GM12878 (cell line): ENCODE measurements at regions not wholly inside any gene's neighbourhood (a gene's known extent, or its start where the extent isn't known, plus 50 kb on each side); places are given as distances from the start of the nearest gene placed in this dataset.
A peak's percentile ranks its signal among the peaks of the same experiment; 100 is the strongest.

ENCODE experiments used
- ATAC-seq: fragments of 200-7000 bp; cut with Tn5 transposase; 3 replicates; pipeline ENCODE4 v1.9.1; 2020; ENCODE audit warnings: mild to moderate bottlenecking, moderate library complexity
- BruUV-seq: library from RNA; stranded (reverse); fragments of 400-500 nt; replicated peaks from 2 replicates; lab custom pipeline; 2021; lab: Mats Ljungman, UMichigan
- CTCF ChIA-PET: fragments of 300-600 bp; sonication (Branson Sonifier 250); formaldehyde crosslinking; extraction: SDS; loops from one replicate; lab custom pipeline; 2021; ENCODE audit warnings: inconsistent platforms; lab: Yijun Ruan, JAX
- POLR2A ChIA-PET: fragments of 350-600 bp; formaldehyde crosslinking; extraction: SDS; loops from one replicate; lab custom pipeline; 2021; ENCODE audit warnings: inconsistent platforms; lab: Charles Lee
- RAD21 ChIA-PET: fragments of 300-600 bp; sonication (Branson Sonifier 250); formaldehyde crosslinking; loops from one replicate; lab custom pipeline; 2023; ENCODE audit warnings: antibody characterized with exemption; ENCODE audit not compliant: unreplicated experiment; lab: Charles Lee
- SMC1A ChIA-PET: fragments of 300-600 bp; sonication (Branson Sonifier 250); formaldehyde crosslinking; loops from one replicate; lab custom pipeline; 2023; ENCODE audit not compliant: unreplicated experiment, uncharacterized antibody; lab: Charles Lee
- DNase-seq: peaks from one replicate; pipeline ENCODE4 v3.0.0-alpha.2; 2011; ENCODE audit warnings: low read depth, low spot score
- FAIRE-seq: peaks from 3 replicates; lab custom pipeline; 2011; peaks lifted over from hg19 to GRCh38; lab: Jason Lieb, UNC
- H2AFZ ChIP-seq: 2 replicates; pipeline ENCODE4 v1.6.0; 2011; ENCODE audit warnings: low read depth, low read length, control low read depth; ENCODE audit not compliant: control insufficient read depth
- H3K27ac ChIP-seq: 2 replicates; pipeline ENCODE4 v1.5.1; 2011; ENCODE audit warnings: control low read depth; ENCODE audit not compliant: control insufficient read depth, insufficient read depth
- H3K27me3 ChIP-seq, 2 experiments: replicated peaks in 1 of 2; 2 replicates each; pipeline versions ENCODE4 v1.6.0 to v1.6.1; 2011; ENCODE audit warnings: low read length in 1 of 2; ENCODE audit not compliant: control insufficient read depth in 2 of 2, insufficient read depth in 2 of 2
- H3K36me3 ChIP-seq, 2 experiments: 2 replicates each; pipeline ENCODE4 v1.5.1; 2011; ENCODE audit warnings: low read length in 1 of 2; ENCODE audit not compliant: control insufficient read depth in 2 of 2, insufficient read depth in 2 of 2
- H3K4me1 ChIP-seq: 2 replicates; pipeline ENCODE4 v1.6.1; 2011; ENCODE audit warnings: mild to moderate bottlenecking, low read length, moderate library complexity, mixed read lengths; ENCODE audit not compliant: control insufficient read depth, insufficient read depth
- H3K4me2 ChIP-seq: 2 replicates; pipeline ENCODE4 v1.6.0; 2011; ENCODE audit warnings: control low read depth; ENCODE audit not compliant: control insufficient read depth, insufficient read depth
- H3K4me3 ChIP-seq: fragments of 200-600 bp; sonication (generic); 2 replicates; pipeline ENCODE4 v1.5.1; 2016
- H3K79me2 ChIP-seq: 2 replicates; pipeline ENCODE4 v1.6.0; 2011; ENCODE audit warnings: low read length; ENCODE audit not compliant: control insufficient read depth, insufficient read depth
- H3K9ac ChIP-seq: 2 replicates; pipeline ENCODE4 v1.8.0; 2011; ENCODE audit warnings: low read length, control low read depth, mixed read lengths; ENCODE audit not compliant: control insufficient read depth, insufficient read depth
- H3K9me3 ChIP-seq: replicated peaks from 3 replicates; pipeline ENCODE4 v1.5.1; 2011; ENCODE audit warnings: mild to moderate bottlenecking, low read length; ENCODE audit not compliant: control insufficient read depth, insufficient read depth
- H4K20me1 ChIP-seq: 2 replicates; pipeline ENCODE4 v1.6.0; 2011; ENCODE audit not compliant: control insufficient read depth, insufficient read depth
- CEBPB ChIP-seq, 2 experiments: fragments of 150-350 bp in 1 of 2; IDR thresholded peaks; 2 replicates each; pipeline ENCODE4 v1.6.1; 2012 to 2014; ENCODE audit warnings: low read depth in 2 of 2, low read length in 2 of 2, borderline replicate concordance in 1 of 2, inconsistent platforms in 1 of 2
- FOS ChIP-seq: IDR thresholded peaks from 3 replicates; pipeline ENCODE4 v1.6.1; 2011; ENCODE audit warnings: borderline replicate concordance; ENCODE audit not compliant: insufficient read length; ENCODE audit errors: extremely low read depth
- FOXM1 ChIP-seq: IDR thresholded peaks from 2 replicates; pipeline ENCODE4 v1.6.1; 2012; ENCODE audit warnings: low read depth, mild to moderate bottlenecking, inconsistent platforms, low read length, moderate library complexity
- IKZF1 ChIP-seq: fragments of 450-650 bp; conservative IDR thresholded peaks from 2 replicates; pipeline ENCODE4 v1.6.1; 2017; ENCODE audit warnings: antibody characterized with exemption, mild to moderate bottlenecking
- IKZF2 ChIP-seq, 2 experiments: fragments of 450-650 bp; IDR thresholded peaks; 2 replicates each; pipeline ENCODE4 v1.6.1; 2017; ENCODE audit warnings: mild to moderate bottlenecking in 2 of 2, moderate library complexity in 2 of 2
- MYB ChIP-seq: fragments of 150-350 bp; IDR thresholded peaks from 2 replicates; pipeline ENCODE4 v1.6.1; 2014; ENCODE audit warnings: mild to moderate bottlenecking, low read depth, low read length, borderline replicate concordance
- MYC ChIP-seq: IDR thresholded peaks from 2 replicates; pipeline ENCODE4 v1.6.1; 2011; ENCODE audit warnings: mild to moderate bottlenecking, low read length, moderate library complexity, inconsistent platforms; ENCODE audit not compliant: insufficient read depth, insufficient replicate concordance, insufficient read length, severe bottlenecking
- NFXL1 ChIP-seq: fragments of 450-650 bp; IDR thresholded peaks from 2 replicates; pipeline ENCODE4 v1.6.1; 2017; ENCODE audit warnings: antibody characterized with exemption, mild to moderate bottlenecking, borderline replicate concordance
- ZBTB11 ChIP-seq: fragments of 450-650 bp; formaldehyde crosslinking; IDR thresholded peaks from 2 replicates; pipeline ENCODE4 v1.5.0; 2022; ENCODE audit warnings: mild to moderate bottlenecking, missing genetic modification characterization
- ZBTB40 ChIP-seq: fragments of 450-650 bp; IDR thresholded peaks from 2 replicates; pipeline ENCODE4 v1.6.1; 2016; ENCODE audit warnings: mild to moderate bottlenecking, moderate library complexity, borderline replicate concordance
- WGBS: methylation state at CpG from one replicate; pipeline ENCODE4 v1.1.6; 2016; ENCODE audit warnings: low lambda C conversion rate; ENCODE audit not compliant: insufficient replicate concordance, insufficient coverage; ENCODE audit errors: missing lambda C conversion rate; 5-methylcytosine and 5-hydroxymethylcytosine counted together
- in situ Hi-C: fragments of 300-500 bp; cut with MboI; formaldehyde crosslinking; loops from 9 replicates; pipeline ENCODE4 v1.14.3; 2018; ENCODE audit warnings: mixed read lengths
- intact Hi-C: fragments of 100-400 bp; cut with micrococcal nuclease; formaldehyde crosslinking; loops from one replicate; pipeline ENCODE4 v1.14.2; 2022; ENCODE audit not compliant: unreplicated experiment

GRCh38 chrX:7606039-7606652 is 236.8 kb upstream of the VCX start (continued):
- TF ChIP-seq ZBTB11 (CRISPR knock-in tag) = no peak
- no peak for TF ChIP-seq MYB
- peak; percentile 72 for TF ChIP-seq IKZF1
- TF ChIP-seq MYC = no peak
- no peak for TF ChIP-seq NFXL1
- TF ChIP-seq CEBPB (IDR thresholded peaks at IDR 0.05; ENCODE audit: borderline replicate concordance in 1 of 2, low read depth in 2 of 2, low read length in 2 of 2) = no peak
- peak; percentile 41 to 64; a peak in 2 of 4 replicates for TF ChIP-seq IKZF2 (IDR thresholded peaks at IDR 0.05)
- TF ChIP-seq FOS = no peak
- TF ChIP-seq, all 136 proteins: peak for 6

- Histone ChIP-seq H3K27ac (no peak overlapping the region), H3K36me3 (no peaks in the 10 kb centered on the region), H3K9me3 (no peaks in the 10 kb centered on the region; the same call in 2 of the 3 replicates), H4K20me1 (no peaks in the 10 kb centered on the region), H3K4me2 (no peak overlapping the region), H3K4me1 (no peaks in the 10 kb centered on the region), H3K9ac (no peak overlapping the region), H3K79me2 (no peaks in the 10 kb centered on the region), H2AFZ (no peak overlapping the region), H3K27me3 (no peaks in the 10 kb centered on the region), H3K4me3 (no peak overlapping the region)
- ChIA-PET RAD21 (no interaction called here), POLR2A (no interaction called here), SMC1A (no interaction called here), CTCF (no interaction called here)
- FAIRE-seq (no peak), ATAC-seq (no peak), DNase-seq (no peak)
- in situ Hi-C loops (no loop called here), intact Hi-C loops (no loop called here)
- 43% methylated on average over 2 of the region's 2 CpGs for WGBS
- TF ChIP-seq FOXM1 (no peak), ZBTB40 (no peak)
- BruUV-seq = no TSS peak
Measured at GRCh38 chrX:7603387-7603786, 239.6 kb upstream of the VCX start.
